ENCODE measurements at regions not wholly inside any gene's neighbourhood (a gene's known extent, or its start where the extent isn't known, plus 50 kb on each side); places are given as distances from the start of the nearest gene placed in this dataset.
A peak's percentile ranks its signal among the peaks of the same experiment; 100 is the strongest.

- H3K27me3 ChIP-seq, result no peaks in the 10 kb centered on the region
- H3K27ac ChIP-seq, result peak overlapping the region in 1 of 10 donors; percentile 41
- no peak for DNase-seq
- no peak for TF ChIP-seq CTCF (IDR thresholded peaks at IDR 0.05)
- intact Hi-C loops (cut with DNase I), result no loop called here
- peaks cover 4 to 45% (median 14%) of the 10 kb centered on the region in 9 donors for H3K4me1 ChIP-seq
- no peaks in the 10 kb centered on the region for H3K9me3 ChIP-seq
- H3K36me3 ChIP-seq, result no peaks in the 10 kb centered on the region
- no peak overlapping the region for H3K4me3 ChIP-seq
- ATAC-seq, result no peak
Measured at GRCh38 chr2:19807346-19807745, 94.4 kb downstream of the TTC32 start.

DNA sequence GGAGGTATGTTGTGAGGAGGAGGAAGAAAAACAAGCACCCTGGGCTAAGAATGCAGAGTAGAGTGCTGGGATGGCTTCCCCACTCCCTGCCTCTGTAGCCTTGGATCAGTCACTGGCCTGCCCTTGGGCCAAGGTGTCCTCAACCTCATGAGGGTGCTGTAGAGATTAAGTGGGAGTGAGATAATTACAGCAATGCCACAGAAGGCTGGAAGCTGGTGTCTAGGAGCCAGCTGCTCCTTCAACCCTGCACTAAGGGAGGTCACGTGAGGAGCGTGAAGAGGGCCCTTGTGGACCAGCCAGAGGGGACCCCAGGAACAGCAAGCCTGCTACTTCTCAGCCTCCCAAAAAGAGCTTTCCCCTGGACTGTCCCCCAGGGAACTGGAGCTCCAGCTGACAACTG, 95.2 kb downstream of the TTC32 start:
- no peaks in the 10 kb centered on the region for H3K9me3 ChIP-seq
- peaks cover 11 to 46% (median 20%) of the 10 kb centered on the region in 9 donors for H3K4me1 ChIP-seq
- no peaks in the 10 kb centered on the region for H3K27me3 ChIP-seq
- TF ChIP-seq CTCF (IDR thresholded peaks at IDR 0.05), result no peak
- 71 to 82% methylated on average over 2 of the region's 2 CpGs for WGBS, 2 donors
- ATAC-seq, result peak in 1 of 8 donors; percentile 3
- intact Hi-C loops (cut with DNase I), result no loop called here
- no peaks in the 10 kb centered on the region for H3K36me3 ChIP-seq
- no peak overlapping the region for H3K4me3 ChIP-seq
- peak overlapping the region in 4 of 10 donors; percentile 3 to 52 (median 26) for H3K27ac ChIP-seq
- DNase-seq, result no peak

GRCh38 chr2:19806131-19806530, 95.7 kb downstream of the TTC32 start:
- Histone ChIP-seq H3K36me3 (no peaks in the 10 kb centered on the region), H3K27ac (peak overlapping the region in 5 of 10 donors; percentile 1 to 52 (median 12)), H3K4me1 (peaks cover 12 to 45% (median 22%) of the 10 kb centered on the region in 9 donors), H3K4me3 (no peak overlapping the region), H3K9me3 (no peaks in the 10 kb centered on the region), H3K27me3 (no peaks in the 10 kb centered on the region)
- ATAC-seq (no peak), DNase-seq (no peak)
- 70 to 77% methylated on average over 4 of the region's 4 CpGs for WGBS, 2 donors
- no peak for TF ChIP-seq CTCF (IDR thresholded peaks at IDR 0.05)
- intact Hi-C loops (cut with DNase I), result no loop called here

DNA sequence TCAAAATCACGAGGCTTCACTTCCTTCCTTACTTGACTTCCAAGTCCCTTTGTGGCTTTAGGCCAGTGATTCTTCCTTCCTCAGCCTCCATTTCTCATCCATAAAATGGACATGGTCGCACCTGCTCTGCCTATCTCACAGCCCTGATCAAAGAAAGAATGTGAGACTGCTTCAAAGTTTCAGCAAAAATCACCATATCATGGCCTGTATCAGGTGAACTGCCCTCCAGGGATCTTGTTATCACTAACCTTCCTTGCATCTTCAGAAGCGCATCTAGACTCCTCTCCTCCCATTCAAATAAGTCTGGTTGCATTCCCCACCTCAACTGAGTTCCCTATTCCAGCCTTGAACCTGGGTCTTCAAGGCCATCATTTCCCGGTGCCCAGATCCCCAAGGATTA, 96.5 kb downstream of the TTC32 start:
- Histone ChIP-seq H3K9me3 (no peaks in the 10 kb centered on the region), H3K27me3 (no peaks in the 10 kb centered on the region), H3K4me1 (peaks cover 12 to 41% (median 22%) of the 10 kb centered on the region in 9 donors), H3K36me3 (no peaks in the 10 kb centered on the region), H3K27ac (no peak overlapping the region), H3K4me3 (no peak overlapping the region)
- no peak for TF ChIP-seq CTCF (IDR thresholded peaks at IDR 0.05)
- no peak for ATAC-seq
- intact Hi-C loops (cut with DNase I), result no loop called here
- WGBS, 2 donors, result 85 to 90% methylated on average over 4 of the region's 4 CpGs
- no peak for DNase-seq
